ENCODE measurements at regions not wholly inside any gene's neighbourhood (a gene's known extent, or its start where the extent isn't known, plus 50 kb on each side); places are given as distances from the start of the nearest gene placed in this dataset.

DNA sequence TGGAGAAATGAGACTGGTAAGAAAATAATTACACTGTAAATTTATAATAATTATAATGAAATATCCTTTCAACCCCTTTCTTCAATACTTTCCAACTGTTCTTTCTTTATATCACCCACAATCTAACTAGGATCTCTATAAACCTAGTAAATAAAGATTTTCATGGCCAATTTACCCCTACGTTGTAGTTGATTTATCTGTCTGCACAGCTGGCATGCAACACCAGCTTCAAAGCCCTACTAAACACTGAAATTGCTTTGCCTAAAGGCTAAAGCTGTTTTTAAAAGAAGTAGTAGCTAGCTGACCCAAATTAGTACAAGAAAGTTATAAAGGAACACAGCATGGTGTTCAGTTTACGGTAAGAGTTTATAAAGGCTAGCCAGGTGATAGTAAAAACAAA, 140.1 kb downstream of the NOL4 start:
- intact Hi-C loops (cut with DNase I) = no loop called here
- ATAC-seq = no peak

DNA sequence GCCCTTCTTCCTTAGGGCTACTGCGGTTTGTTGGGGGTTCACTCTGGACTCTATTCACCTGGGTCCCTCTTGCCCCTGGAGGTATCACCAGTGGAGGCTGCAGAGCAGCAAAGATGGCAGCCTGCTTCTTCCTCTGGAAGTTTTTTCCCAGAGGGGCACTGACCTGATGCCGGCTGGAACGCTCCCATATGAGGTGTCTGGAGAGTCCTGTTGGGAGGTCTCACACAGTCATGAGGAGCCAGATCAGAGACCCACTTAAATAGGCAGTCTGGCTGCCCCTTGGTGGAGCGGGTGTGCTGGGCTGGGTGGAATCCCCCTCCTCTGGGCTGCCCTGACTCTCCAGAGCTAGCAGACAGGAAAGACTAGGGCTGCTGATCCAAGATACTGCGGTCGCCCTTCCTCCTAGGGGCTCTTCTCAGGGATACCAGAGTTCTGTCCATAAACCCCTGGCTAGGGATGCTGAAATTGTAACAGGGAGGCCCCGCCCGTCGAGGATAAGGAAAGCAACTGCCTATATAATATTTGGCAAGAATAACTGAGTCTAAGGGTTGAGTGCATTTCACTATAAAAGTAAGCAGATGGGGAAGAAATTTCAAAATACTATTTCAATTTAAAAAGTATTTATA, 140.7 kb downstream of the NOL4 start:
- intact Hi-C loops (cut with DNase I) = no loop called here
- ATAC-seq (no peak), DNase-seq (ENCODE audit: missing footprints) (peak; percentile 53)

More for the DNA sequence above, 140.1 kb downstream of the NOL4 start:
- no peak for DNase-seq (ENCODE audit: missing footprints)

DNA sequence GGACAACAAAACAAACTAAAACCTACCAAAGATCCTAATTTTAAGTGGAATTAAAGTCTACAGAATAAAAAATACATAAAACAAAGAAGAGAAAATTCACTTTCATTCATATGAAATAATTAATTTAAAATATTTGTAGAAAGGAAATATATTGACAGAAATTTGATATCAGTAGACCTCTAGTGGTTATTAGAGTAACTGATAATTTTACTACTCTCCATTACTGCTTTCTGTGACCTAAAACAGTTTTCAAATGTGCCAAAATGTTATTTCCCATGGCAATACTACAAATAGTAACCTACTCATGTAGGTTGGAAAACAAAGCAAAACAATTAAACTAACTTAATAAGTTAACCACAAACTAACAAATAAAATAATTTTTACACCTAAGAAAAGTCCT, 147.1 kb downstream of the NOL4 start:
- ATAC-seq (no peak), DNase-seq (ENCODE audit: missing footprints) (no peak)
- intact Hi-C loops (cut with DNase I) = no loop called here

DNA sequence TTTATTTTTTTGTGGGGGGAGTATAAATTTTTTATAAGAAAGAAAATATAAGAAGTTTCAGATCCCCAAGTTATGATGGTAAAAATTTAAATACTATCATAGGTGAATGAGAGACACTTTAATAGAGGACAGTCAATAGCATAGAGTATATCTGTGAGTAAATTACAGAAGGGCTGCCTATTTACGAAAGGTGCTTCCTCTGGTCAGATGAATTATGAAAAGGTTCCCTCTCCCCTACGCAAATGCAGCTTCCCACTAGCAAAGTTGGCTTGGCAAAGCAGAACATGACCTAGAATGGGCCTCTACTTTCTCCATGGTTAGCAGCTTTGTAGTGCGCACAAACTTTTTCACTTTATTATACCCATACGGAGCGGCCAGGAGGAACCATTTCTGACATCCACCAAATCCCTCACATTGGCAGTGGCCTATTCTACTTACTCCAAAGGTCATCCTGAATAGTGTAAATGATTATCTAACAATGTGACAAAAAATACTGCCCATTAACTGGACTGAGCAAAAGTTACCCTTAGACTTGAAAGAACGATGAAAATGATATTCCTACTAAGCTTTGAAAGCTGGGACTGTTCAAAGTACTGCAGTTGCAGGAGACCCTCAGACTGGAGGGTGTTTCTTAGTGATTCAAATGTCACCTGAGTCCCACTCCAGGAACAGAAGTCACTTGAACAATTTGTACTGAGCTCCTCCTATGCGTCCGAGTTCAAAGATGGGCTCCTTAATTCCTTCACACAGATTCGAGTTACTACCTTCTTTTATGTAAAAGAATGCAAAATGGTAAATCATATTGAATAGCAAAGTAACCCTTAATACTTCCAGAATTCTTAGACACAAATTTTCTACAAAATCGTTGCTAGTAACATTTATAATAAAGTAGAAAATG, 148.5 kb downstream of the NOL4 start:
- no peak for ATAC-seq
- intact Hi-C loops (cut with DNase I) = no loop called here
- DNase-seq (ENCODE audit: missing footprints) = no peak

DNA sequence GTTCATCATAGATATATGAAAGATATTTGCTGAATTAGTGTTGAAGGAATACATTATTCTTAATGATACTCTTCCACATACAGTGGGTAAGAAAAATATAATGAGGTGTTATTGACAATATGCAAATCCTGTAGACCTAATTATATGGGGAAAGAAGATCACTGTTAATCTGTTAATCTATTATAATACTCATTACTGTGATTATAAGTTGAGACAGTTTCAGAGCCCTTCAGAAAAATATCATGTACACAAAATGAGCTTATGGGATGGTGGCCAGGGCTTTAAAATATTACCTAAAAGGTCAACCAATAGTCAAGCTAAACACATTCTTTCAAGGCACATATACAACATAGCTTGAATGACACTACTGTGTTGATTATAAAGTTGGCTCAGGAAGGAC, 163.5 kb downstream of the NOL4 start:
- DNase-seq (ENCODE audit: missing footprints) = no peak
- intact Hi-C loops (cut with DNase I) = no loop called here
- no peak for ATAC-seq

DNA sequence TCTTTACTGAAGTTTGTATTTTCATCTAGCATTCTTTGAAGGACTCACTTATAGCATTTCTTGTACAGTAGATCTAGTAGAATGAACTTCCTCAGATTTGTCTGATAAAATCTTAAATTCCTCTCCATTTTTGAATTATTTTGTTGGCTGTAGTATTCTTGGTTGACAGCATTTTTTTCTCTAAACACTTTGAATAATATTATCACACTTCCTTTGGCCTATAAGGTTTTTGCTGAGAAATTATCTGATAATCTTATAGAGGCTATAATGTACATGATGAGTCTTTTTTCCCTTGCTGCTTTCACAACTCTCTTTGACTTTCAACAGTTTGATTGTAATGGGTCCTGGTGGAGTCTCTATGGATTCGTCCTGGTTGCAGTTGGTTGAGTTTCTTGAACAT, 169.5 kb downstream of the NOL4 start:
- DNase-seq (ENCODE audit: missing footprints) (no peak), ATAC-seq (no peak)
- intact Hi-C loops (cut with DNase I) = no loop called here

DNA sequence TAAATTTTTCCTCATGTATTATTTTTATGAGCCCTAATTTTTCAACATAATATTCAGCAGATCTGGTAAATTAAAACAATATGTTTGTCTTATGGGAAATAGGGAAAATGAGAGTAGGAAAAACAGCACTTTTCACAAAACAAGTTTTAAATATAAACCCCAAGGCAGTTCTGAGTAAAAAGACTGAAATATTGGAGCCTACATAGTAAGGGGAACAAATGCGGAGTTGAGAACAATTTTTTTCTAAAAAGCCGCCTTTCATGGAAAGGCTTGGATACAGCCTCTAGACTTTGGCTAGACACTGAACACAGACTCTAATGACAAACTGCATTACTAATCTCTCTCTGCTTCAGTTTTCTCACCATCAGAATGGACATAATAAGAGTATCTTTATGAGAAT, 174.1 kb downstream of the NOL4 start:
- DNase-seq (ENCODE audit: missing footprints) (no peak), ATAC-seq (no peak)
- intact Hi-C loops (cut with DNase I) = no loop called here

DNA sequence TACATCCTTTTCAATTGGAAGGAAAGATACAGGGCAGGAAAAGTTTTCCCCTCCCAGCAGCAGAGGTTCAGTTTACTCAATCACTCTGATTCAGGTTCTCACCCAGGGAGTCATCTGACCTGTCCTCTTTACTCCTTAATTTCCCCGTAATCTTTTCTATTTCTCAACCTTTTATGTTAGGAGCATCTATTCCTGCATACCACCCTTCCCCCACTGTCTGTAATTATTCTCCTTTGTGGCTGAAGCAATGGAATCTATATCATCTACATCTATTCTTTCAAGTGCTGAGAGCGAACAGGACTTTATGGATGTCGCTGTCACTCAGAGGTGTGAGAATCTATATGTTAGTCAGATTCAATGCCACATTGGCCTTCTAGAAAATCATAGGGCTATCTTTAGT, 175.2 kb downstream of the NOL4 start:
- DNase-seq (ENCODE audit: missing footprints) (no peak), ATAC-seq (no peak)
- intact Hi-C loops (cut with DNase I) = no loop called here

DNA sequence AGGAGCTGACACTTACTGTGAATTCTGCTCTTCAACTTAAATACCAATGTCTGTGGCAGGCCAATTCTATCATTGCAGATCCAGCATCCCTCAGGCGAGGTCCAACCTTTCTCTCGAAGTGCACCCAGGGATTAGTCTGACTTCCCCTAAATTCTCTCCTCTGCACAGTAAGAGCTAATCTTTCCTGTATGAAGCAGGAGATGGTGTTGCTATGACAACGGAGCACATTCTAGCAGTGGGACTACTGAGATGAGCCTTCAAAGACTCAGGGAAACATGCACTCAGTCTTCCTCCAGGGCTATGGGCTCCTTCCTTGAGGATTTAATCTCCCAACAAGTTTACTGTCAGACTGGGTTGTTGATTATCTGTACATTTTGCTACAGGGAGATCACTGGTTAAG, 176.3 kb downstream of the NOL4 start:
- intact Hi-C loops (cut with DNase I) = no loop called here
- no peak for DNase-seq (ENCODE audit: missing footprints)
- ATAC-seq = no peak

DNA sequence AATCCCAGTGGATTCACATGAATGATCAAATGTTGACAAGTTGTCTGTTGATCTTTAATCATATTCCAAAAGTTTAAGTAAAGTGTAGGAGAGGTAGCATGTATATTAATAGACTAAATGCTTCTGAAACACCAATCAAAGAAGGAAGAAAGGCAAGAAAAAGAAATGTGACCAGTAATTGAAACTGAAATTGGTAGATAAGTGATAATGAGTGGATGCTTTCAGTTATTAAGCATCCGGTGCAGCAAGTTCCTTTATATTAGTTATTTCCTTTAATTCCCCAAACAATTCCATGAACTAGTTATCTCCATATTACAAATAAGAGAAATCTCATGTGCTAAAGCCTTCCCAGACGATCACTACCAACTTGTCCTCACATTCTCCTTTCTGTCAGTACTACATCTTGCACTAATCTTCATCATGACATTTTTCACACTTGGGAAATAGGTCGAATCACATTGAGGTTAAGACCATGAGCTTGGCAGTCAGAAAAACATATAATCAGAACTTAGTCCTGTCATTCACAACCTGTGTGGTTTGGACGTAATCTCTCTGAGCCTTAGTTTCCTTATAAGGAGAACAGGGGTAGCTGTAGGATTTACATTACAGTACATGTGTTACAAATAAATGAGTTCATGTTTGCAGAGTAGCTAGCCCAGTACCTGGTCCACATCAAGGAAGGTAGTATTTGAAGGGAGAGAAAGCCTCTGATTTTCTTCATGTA, 182.1 kb downstream of the NOL4 start:
- ATAC-seq (no peak), DNase-seq (ENCODE audit: missing footprints) (no peak)
- intact Hi-C loops (cut with DNase I) = no loop called here

DNA sequence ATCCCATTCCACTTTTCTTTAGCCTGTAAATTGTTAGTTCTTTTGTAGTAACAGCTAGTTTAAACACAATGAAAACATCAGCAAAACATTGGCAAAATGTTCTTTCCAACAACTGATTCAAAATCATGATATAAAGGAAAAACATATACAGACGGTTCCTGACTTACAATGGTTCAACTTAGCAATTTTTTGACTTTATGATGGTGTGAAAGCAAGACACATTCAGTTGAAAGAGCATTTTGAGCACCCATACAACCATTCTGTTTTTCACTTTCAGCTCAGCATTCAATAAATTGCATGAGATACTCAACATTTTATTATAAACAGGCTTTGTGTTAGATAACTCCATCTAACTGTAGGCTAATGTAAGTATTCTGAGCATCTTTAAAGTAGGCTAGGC, 185.1 kb downstream of the NOL4 start:
- no peak for DNase-seq (ENCODE audit: missing footprints)
- intact Hi-C loops (cut with DNase I) = no loop called here
- no peak for ATAC-seq

DNA sequence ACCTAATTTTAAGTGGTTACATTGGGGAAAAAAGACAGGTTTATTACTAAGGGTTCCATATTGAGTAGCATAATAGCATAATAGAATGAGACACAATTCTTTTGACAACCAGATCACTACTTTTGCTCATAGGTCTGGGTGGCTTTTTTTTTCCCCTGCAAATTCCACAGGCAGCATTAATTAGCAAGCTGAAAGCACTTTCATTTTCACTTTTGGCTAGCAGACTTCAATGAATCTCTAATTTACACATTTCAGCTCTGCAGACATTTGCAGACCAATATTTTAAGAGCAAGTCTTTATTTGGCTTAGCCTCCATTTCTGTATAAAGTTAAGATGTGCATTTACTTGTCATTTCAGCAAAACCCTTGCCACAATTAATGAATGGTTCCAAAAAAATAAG, 185.5 kb downstream of the NOL4 start:
- DNase-seq (ENCODE audit: missing footprints) = no peak
- no peak for ATAC-seq
- intact Hi-C loops (cut with DNase I) = no loop called here

DNA sequence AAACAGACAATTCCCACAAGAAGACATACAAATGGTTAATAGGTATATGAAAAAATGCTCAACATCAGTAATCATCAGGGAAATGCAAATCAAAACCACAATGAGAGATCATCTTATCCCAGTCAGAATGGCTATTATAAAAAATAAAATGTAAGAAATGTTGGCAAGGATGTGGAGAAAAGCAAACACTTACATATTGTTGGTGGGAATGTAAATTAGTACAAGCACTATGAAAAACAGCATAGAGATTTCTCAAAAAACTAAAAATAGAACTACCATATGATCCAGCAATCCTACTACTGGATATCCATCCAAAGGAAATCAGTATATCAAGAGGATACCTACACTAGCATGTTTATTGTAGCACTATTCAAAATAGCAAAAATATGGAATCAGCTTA, 186.6 kb downstream of the NOL4 start:
- intact Hi-C loops (cut with DNase I) = no loop called here
- no peak for ATAC-seq

DNA sequence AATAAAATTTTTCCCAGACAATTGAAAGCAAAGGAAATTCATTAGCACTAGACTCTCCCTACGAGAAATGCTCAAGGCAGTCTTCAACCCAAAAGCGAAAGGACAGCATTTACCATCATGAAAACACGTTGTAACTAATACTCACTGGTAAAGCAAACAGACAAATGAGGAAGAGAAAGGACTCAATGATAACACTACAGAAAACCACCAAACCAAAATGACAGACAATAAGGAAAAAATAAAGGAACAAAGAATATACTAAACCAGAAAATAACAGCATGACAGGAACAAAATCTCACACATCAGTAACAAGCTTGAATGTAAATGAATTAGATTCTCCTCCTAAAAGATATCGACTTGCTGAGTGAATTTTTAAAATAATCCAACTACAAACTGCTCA, 190.7 kb downstream of the NOL4 start:
- DNase-seq (ENCODE audit: missing footprints) = no peak
- ATAC-seq = no peak
- intact Hi-C loops (cut with DNase I) = no loop called here

More for the DNA sequence above, 186.6 kb downstream of the NOL4 start:
- DNase-seq (ENCODE audit: missing footprints) = no peak

DNA sequence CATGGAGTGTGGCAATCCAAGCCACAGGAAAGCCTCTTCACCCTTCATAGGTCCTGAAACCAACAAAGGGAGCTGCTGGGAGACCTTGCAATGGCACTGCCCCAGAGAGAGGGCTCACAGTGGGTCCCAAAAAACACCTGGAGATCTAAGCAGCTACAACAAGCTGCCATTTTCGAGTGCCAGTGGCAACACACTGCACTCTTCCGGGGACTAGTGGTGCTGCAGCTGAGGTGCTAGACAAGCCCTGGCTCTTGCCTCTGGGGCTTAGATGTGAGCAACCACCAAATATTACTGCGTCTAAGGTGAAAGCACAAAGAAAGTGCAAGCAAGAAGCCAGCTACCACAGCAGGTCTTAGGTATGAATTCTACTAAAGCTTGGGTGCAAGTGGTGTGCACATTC, 192.9 kb downstream of the NOL4 start:
- ATAC-seq = no peak
- intact Hi-C loops (cut with DNase I) = no loop called here
- no peak for DNase-seq (ENCODE audit: missing footprints)

DNA sequence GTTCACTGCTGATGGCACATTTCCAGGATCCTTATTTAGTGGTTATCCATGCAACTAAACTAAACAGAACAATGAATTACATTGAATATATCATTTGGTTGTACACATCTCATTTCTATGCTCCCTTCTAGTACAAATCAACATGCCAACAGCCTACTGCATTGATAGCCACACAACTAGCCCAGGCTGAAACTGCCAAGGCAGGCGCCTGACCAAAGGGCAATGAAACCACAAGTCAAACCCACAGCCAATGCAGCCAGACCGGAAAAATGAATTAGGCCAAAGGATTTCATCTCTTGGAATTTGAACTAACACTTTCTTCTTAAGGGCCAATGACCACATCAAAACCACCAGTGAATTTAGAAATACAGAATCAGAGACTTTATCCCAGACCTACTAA, 196.4 kb downstream of the NOL4 start:
- ATAC-seq (no peak), DNase-seq (ENCODE audit: missing footprints) (no peak)
- intact Hi-C loops (cut with DNase I) = no loop called here

DNA sequence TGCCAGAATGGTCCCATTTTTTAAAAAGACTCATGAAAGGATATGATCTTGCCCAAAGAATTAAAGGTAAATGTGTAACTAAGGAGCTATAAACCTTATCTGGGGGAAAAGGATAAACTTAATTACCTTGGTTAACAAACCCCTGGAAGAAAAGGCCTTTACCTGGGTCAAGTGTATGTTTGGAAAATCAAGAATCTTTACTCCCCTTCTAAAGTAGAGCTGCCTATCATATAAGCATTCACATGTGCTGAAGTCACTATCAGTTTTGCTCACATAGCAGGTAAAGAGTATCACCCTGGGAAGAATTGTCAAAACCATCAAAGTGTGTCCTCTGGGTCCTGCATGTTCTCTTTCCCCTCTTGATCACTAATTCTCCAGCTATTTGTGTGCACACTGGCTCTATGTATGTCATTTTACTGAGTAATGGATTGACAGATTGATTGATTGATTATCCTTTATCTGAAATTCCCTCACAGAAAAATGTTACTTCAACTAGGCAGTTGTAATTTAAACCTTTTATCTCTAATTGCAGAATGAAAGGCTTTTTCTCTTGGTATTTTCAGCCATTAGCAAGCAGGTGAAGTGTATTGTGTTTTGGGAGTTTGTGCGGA, 199.4 kb downstream of the NOL4 start:
- ATAC-seq (no peak), DNase-seq (ENCODE audit: missing footprints) (no peak)
- intact Hi-C loops (cut with DNase I) = no loop called here

DNA sequence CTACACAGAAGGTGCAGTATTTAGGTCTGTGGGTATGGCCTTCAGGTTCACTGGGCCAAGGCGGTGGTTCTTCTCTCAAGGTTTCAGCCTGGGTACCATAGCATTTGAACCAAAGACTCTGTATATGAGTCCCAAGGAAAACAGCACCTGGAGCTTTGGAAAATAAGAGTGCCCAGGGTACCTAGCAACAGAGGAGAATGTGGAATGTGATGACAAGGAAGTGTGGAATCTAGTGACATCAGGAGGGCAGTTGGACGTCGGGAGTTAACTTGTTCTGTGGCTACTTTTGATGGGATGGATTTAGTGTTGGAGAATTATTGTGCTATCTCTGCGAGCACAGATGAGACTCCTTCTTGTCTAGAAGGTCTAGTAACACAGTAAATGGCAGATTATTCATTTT, 201.2 kb downstream of the NOL4 start:
- ATAC-seq (no peak), DNase-seq (ENCODE audit: missing footprints) (no peak)
- intact Hi-C loops (cut with DNase I) = no loop called here

DNA sequence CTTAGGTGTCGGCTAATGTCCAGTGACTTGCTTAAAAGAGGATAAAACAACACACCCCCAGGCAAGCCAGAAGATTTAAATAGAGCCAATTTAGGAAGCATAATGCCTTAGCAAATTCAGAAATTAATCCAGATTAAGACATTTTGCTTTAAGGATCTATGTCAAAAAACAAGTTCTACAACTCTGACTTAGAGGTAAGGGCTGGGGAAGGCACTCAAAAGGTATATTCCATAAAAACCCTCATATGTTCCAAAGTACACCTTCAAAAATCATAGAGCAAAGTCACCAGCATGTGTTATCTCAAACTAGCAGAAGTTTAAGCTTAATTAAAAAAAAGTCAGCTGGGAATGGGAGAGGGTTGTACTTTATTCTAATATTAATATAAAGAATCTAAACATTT, 206.4 kb downstream of the NOL4 start:
- ATAC-seq (no peak), DNase-seq (ENCODE audit: missing footprints) (no peak)
- intact Hi-C loops (cut with DNase I) = no loop called here

DNA sequence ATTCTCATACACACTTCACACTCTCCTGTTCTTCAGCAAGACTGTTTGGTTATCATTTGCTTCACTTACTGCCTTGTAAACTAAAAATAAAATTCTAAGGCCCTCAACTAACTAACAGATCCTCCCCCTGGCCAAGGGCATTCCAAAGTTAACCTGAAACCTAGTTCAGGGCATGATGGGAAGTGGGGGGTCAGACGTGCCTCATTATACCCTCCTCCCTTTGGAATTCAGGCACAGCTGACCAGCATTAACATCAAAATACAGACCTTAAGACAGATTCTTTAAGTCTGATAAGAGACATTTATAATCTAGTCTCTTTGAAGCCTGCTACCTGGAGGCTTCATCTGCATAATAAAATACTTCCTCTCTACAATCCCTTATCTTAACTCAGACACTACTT, 221.0 kb downstream of the NOL4 start:
- intact Hi-C loops (cut with DNase I) = no loop called here
- no peak for DNase-seq (ENCODE audit: missing footprints)
- no peak for ATAC-seq

Data from Right ventricle myocardium inferior (tissue), 1 donor.